Ascending aorta (tissue), 2 donors: ENCODE measurements at regions not wholly inside any gene's neighbourhood (a gene's known extent, or its start where the extent isn't known, plus 50 kb on each side); places are given as distances from the start of the nearest gene placed in this dataset.

Experiments
- DNase-seq, 2 donors: peaks; one replicate each; pipeline ENCODE4 v3.0.0-alpha.2; 2019; ENCODE audit warnings: low spot score in 2 of 2
- H3K27ac ChIP-seq, 2 donors: fragments of 200-600 bp; sonication (generic); one replicate each; pipeline ENCODE4 v1.5.1; 2016 to 2017; ENCODE audit warnings: mild to moderate bottlenecking in 1 of 2
- H3K27me3 ChIP-seq: fragments of 200-600 bp; sonication (generic); one replicate; pipeline ENCODE4 v1.5.1; 2017
- H3K36me3 ChIP-seq, 2 donors: fragments of 200-600 bp; sonication (generic); one replicate each; pipeline ENCODE4 v1.5.1; 2016
- H3K4me1 ChIP-seq, 2 donors: fragments of 200-600 bp; sonication (generic); one replicate each; pipeline ENCODE4 v1.5.1; 2016 to 2017; ENCODE audit warnings: mild to moderate bottlenecking in 1 of 2
- H3K4me3 ChIP-seq, 2 donors: fragments of 200-600 bp; sonication (generic); one replicate each; pipeline ENCODE4 v1.5.1; 2016 to 2017; ENCODE audit warnings: mild to moderate bottlenecking in 1 of 2
- H3K9me3 ChIP-seq, 2 donors: fragments of 200-600 bp; sonication (generic); one replicate each; pipeline ENCODE4 v1.5.1; 2016
- CTCF ChIP-seq, 3 experiments: fragments of 200-600 bp in 2 of 3; fragments of 450-650 bp in 1 of 3; sonication (generic) in 2 of 3; IDR thresholded peaks; one replicate each; pipeline ENCODE4 v1.5.1; 2016 to 2019; ENCODE audit warnings: antibody characterized with exemption in 3 of 3, mild to moderate bottlenecking in 1 of 3, moderate library complexity in 1 of 3
- intact Hi-C: fragments of 100-400 bp; cut with DNase I; formaldehyde crosslinking; loops from one replicate; pipeline ENCODE4 v1.15.1; 2023

GRCh38 chr6:41452763-41453162 is 93.4 kb upstream of the FOXP4 start:
- no peaks in the 10 kb centered on the region for H3K9me3 ChIP-seq
- no peaks in the 10 kb centered on the region for H3K27me3 ChIP-seq
- H3K36me3 ChIP-seq = no peaks in the 10 kb centered on the region
- H3K4me3 ChIP-seq = no peak overlapping the region
- no peak for TF ChIP-seq CTCF (IDR thresholded peaks at IDR 0.05)
- no peak overlapping the region for H3K27ac ChIP-seq
- no peak for DNase-seq
- intact Hi-C loops = no loop called here
- peaks cover 14 to 16% of the 10 kb centered on the region in 2 donors for H3K4me1 ChIP-seq

GRCh38 chr6:41453244-41453643 is 92.9 kb upstream of the FOXP4 start:
- Histone ChIP-seq H3K27me3 (no peaks in the 10 kb centered on the region), H3K9me3 (no peaks in the 10 kb centered on the region), H3K4me1 (peaks cover 14 to 16% of the 10 kb centered on the region in 2 donors), H3K36me3 (no peaks in the 10 kb centered on the region), H3K4me3 (no peak overlapping the region), H3K27ac (no peak overlapping the region)
- no peak for TF ChIP-seq CTCF (IDR thresholded peaks at IDR 0.05)
- intact Hi-C loops = no loop called here
- DNase-seq = no peak

- H3K4me1 ChIP-seq = peaks cover 14 to 16% of the 10 kb centered on the region in 2 donors
- H3K36me3 ChIP-seq = no peaks in the 10 kb centered on the region
- DNase-seq = no peak
- no peak overlapping the region for H3K27ac ChIP-seq
- no peaks in the 10 kb centered on the region for H3K27me3 ChIP-seq
- no peak overlapping the region for H3K4me3 ChIP-seq
- no peak for TF ChIP-seq CTCF (IDR thresholded peaks at IDR 0.05)
- intact Hi-C loops = no loop called here
- H3K9me3 ChIP-seq = no peaks in the 10 kb centered on the region
Observed at GRCh38 chr6:41454189-41454789, 91.9 kb upstream of the FOXP4 start.

- Histone ChIP-seq H3K9me3 (no peaks in the 10 kb centered on the region), H3K36me3 (no peaks in the 10 kb centered on the region), H3K27me3 (no peaks in the 10 kb centered on the region), H3K4me3 (no peak overlapping the region), H3K27ac (no peak overlapping the region), H3K4me1 (peaks cover 14 to 16% of the 10 kb centered on the region in 2 donors)
- no peak for TF ChIP-seq CTCF (IDR thresholded peaks at IDR 0.05)
- DNase-seq = no peak
- intact Hi-C loops = no loop called here
Observed at GRCh38 chr6:41455410-41455809, 90.8 kb upstream of the FOXP4 start.

- Histone ChIP-seq H3K4me3 (no peak overlapping the region), H3K9me3 (no peaks in the 10 kb centered on the region), H3K4me1 (peaks cover 11 to 13% of the 10 kb centered on the region in 2 donors), H3K27me3 (no peaks in the 10 kb centered on the region), H3K36me3 (no peaks in the 10 kb centered on the region), H3K27ac (no peak overlapping the region)
- intact Hi-C loops = no loop called here
- no peak for DNase-seq
- no peak for TF ChIP-seq CTCF (IDR thresholded peaks at IDR 0.05)
Observed at GRCh38 chr6:41455818-41456217, 90.4 kb upstream of the FOXP4 start.

GRCh38 chr6:41457303-41457670 is 88.9 kb upstream of the FOXP4 start:
- intact Hi-C loops = no loop called here
- no peaks in the 10 kb centered on the region for H3K27me3 ChIP-seq
- no peak for TF ChIP-seq CTCF (IDR thresholded peaks at IDR 0.05)
- no peaks in the 10 kb centered on the region for H3K4me1 ChIP-seq
- H3K36me3 ChIP-seq = no peaks in the 10 kb centered on the region
- no peaks in the 10 kb centered on the region for H3K9me3 ChIP-seq
- H3K4me3 ChIP-seq = no peak overlapping the region
- no peak for DNase-seq
- H3K27ac ChIP-seq = no peak overlapping the region
